Neural progenitor cell (in vitro differentiated cells): ENCODE measurements at regions not wholly inside any gene's neighbourhood (a gene's known extent, or its start where the extent isn't known, plus 50 kb on each side); places are given as distances from the start of the nearest gene placed in this dataset.

Experiments used
- DNase-seq: peaks from one replicate; pipeline ENCODE4 v3.0.0-alpha.2; 2016; ENCODE audit warnings: low spot score
- H2AFZ ChIP-seq: fragments of 200-600 bp; sonication (generic); replicated peaks from 2 replicates; pipeline ENCODE4 v1.6.1; 2016; ENCODE audit warnings: antibody characterized with exemption
- H3F3A ChIP-seq: fragments of 200-600 bp; sonication (generic); 2 replicates; pipeline ENCODE4 v1.6.1; 2016; ENCODE audit warnings: antibody characterized with exemption, low read depth
- H3K27ac ChIP-seq: fragments of 200-600 bp; sonication (generic); 2 replicates; pipeline ENCODE4 v1.5.1; 2016; ENCODE audit warnings: mild to moderate bottlenecking
- H3K27me3 ChIP-seq: fragments of 200-600 bp; sonication (generic); 2 replicates; pipeline ENCODE4 v1.6.1; 2016; ENCODE audit warnings: mild to moderate bottlenecking, moderate library complexity
- H3K36me3 ChIP-seq: fragments of 200-600 bp; sonication (generic); 2 replicates; pipeline ENCODE4 v1.5.1; 2016
- H3K4me1 ChIP-seq: fragments of 200-600 bp; sonication (generic); 2 replicates; pipeline ENCODE4 v1.6.1; 2016; ENCODE audit warnings: mixed run types
- H3K4me2 ChIP-seq: fragments of 200-600 bp; sonication (generic); 2 replicates; pipeline ENCODE4 v1.6.1; 2016
- H3K4me3 ChIP-seq: fragments of 200-600 bp; sonication (generic); 2 replicates; pipeline ENCODE4 v1.5.1; 2016
- H3K79me2 ChIP-seq: fragments of 200-600 bp; sonication (generic); 2 replicates; pipeline ENCODE4 v1.6.1; 2016; ENCODE audit warnings: low read depth
- H3K9ac ChIP-seq: fragments of 200-600 bp; sonication (generic); 2 replicates; pipeline ENCODE4 v1.6.1; 2016
- H3K9me3 ChIP-seq: fragments of 200-600 bp; sonication (generic); 2 replicates; pipeline ENCODE4 v1.5.1; 2016; ENCODE audit warnings: low read depth
- H4K20me1 ChIP-seq: fragments of 200-600 bp; sonication (generic); 2 replicates; pipeline ENCODE4 v1.6.1; 2016; ENCODE audit warnings: low read depth
- H3K27ac Mint-ChIP-seq: 3 replicates; pipeline ENCODE4 v1.8.0; 2021; ENCODE audit warnings: mixed read lengths
- H3K27me3 Mint-ChIP-seq: 2 replicates; pipeline ENCODE4 v1.8.0; 2022; ENCODE audit warnings: low read depth, mild to moderate bottlenecking, inconsistent platforms, moderate library complexity, mixed read lengths; ENCODE audit not compliant: insufficient read depth
- H3K36me3 Mint-ChIP-seq: 3 replicates; pipeline ENCODE4 v1.8.0; 2021; ENCODE audit warnings: mixed read lengths
- H3K4me1 Mint-ChIP-seq: 3 replicates; pipeline ENCODE4 v1.8.0; 2021; ENCODE audit warnings: mixed read lengths
- H3K4me3 Mint-ChIP-seq: 3 replicates; pipeline ENCODE4 v1.8.0; 2021; ENCODE audit warnings: mild to moderate bottlenecking, moderate library complexity, mixed read lengths
- H3K9me3 Mint-ChIP-seq: 3 replicates; pipeline ENCODE4 v1.8.0; 2020; ENCODE audit warnings: mixed read lengths
- EZH2 ChIP-seq: fragments of 200-600 bp; sonication (generic); IDR thresholded peaks from 2 replicates; pipeline ENCODE4 v1.6.1; 2017; ENCODE audit warnings: antibody characterized with exemption, mild to moderate bottlenecking, moderate library complexity
- EZH2phosphoT487 ChIP-seq: fragments of 200-600 bp; sonication (generic); IDR thresholded peaks from 2 replicates; pipeline ENCODE4 v1.6.1; 2017; ENCODE audit warnings: antibody characterized with exemption
- TF ChIP-seq, protein P1 (sequence below): fragments of 200-600 bp; sonication (generic); IDR thresholded peaks from 2 replicates; pipeline ENCODE4 v1.5.1; 2017; ENCODE audit warnings: antibody characterized with exemption, mild to moderate bottlenecking

DNA sequence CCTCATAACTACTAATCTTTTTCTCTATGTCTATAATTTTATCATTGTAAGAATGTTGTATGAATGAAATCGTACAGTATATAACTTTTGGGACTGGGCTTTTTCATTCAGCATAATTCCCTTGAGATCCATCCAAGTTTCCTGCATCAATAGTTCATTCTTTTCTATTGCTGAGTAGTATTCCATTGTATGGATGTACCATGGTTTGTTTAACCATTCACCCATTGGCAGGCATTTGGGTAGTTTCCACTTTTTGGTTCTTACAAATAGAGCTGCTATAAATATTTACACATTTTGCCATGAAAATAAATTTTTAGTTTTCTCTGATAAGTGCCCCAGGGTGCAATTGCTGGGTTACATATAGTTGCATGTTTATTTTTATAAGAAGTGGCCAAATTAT lies 659.8 kb downstream of the RAPGEF2 start:
- peaks cover 11% of the 10 kb centered on the region for H3K9me3 Mint-ChIP-seq
- H3K4me3 Mint-ChIP-seq, result no peak overlapping the region
- no peaks in the 10 kb centered on the region for H3K36me3 Mint-ChIP-seq
- no peaks in the 10 kb centered on the region for H3K27me3 ChIP-seq
- no peak for TF ChIP-seq EZH2phosphoT487
- TF ChIP-seq EZH2, result no peak
- TF ChIP-seq, protein P1, sequence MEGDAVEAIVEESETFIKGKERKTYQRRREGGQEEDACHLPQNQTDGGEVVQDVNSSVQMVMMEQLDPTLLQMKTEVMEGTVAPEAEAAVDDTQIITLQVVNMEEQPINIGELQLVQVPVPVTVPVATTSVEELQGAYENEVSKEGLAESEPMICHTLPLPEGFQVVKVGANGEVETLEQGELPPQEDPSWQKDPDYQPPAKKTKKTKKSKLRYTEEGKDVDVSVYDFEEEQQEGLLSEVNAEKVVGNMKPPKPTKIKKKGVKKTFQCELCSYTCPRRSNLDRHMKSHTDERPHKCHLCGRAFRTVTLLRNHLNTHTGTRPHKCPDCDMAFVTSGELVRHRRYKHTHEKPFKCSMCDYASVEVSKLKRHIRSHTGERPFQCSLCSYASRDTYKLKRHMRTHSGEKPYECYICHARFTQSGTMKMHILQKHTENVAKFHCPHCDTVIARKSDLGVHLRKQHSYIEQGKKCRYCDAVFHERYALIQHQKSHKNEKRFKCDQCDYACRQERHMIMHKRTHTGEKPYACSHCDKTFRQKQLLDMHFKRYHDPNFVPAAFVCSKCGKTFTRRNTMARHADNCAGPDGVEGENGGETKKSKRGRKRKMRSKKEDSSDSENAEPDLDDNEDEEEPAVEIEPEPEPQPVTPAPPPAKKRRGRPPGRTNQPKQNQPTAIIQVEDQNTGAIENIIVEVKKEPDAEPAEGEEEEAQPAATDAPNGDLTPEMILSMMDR, result no peak
- H4K20me1 ChIP-seq, result no peaks in the 10 kb centered on the region
- H3K4me2 ChIP-seq, result no peak overlapping the region
- H3K27me3 Mint-ChIP-seq, result no peaks in the 10 kb centered on the region
- H3K9ac ChIP-seq, result no peak overlapping the region
- H3K4me1 Mint-ChIP-seq, result peaks cover 4% of the 10 kb centered on the region
- H2AFZ ChIP-seq, result no peak overlapping the region
- no peak overlapping the region for H3K27ac ChIP-seq
- no peak for DNase-seq
- no peaks in the 10 kb centered on the region for H3K4me1 ChIP-seq
- H3K36me3 ChIP-seq, result peaks cover 5% of the 10 kb centered on the region
- no peaks in the 10 kb centered on the region for H3K79me2 ChIP-seq
- H3K9me3 ChIP-seq, result no peaks in the 10 kb centered on the region
- no peak overlapping the region for H3K4me3 ChIP-seq
- H3K27ac Mint-ChIP-seq, result no peak overlapping the region
- H3F3A ChIP-seq, result no peaks in the 10 kb centered on the region

DNA sequence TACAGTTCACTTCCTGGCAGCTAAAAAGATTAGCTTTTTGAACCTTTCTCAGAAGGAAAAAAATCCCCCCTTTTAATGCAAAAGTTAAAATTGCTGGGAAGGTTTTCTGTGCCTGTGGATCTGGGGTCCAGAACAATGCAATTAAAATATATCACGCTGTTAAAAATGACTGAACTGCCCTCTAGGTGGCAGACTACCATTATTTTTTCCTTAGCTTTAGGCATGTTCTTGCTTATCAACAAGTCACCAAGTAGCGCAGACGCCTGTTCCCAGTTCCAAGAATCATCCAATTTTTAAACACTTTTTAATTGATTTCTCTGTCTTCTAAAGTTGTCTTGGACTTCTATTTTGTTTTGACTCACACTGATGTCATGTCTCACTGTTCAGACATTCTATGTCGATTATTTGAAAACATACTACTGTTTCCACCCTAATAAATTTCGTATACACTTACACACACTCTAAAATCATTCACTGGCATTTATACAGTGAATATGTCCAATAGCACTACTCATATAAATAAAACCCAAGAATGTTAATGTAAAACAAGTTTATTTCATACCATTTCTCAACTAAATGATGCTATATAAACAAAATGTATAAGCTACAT lies 661.6 kb downstream of the RAPGEF2 start:
- H3K9me3 ChIP-seq, result no peaks in the 10 kb centered on the region

DNA sequence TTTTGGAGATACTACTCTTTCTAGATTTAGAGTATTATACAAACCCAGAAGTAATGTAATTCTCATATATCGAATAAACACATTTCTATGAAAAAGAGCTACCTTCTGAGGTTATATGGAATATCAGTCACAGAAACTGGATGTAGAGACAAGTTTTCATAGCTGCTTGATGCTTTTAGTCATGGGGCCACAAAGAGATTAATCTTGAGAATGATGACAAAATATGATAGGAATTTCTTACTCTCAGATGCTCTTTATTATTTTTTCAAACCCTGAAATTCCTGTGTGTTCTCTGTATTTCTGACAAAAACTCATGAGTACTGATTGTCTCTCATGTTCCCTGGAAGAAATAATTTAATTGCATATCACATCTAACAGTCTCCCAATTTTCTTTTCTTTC lies 662.5 kb downstream of the RAPGEF2 start:
- peaks cover 5% of the 10 kb centered on the region for H3K36me3 ChIP-seq
- H3K27ac ChIP-seq, result no peak overlapping the region
- H3K4me1 ChIP-seq, result no peaks in the 10 kb centered on the region
- H3K79me2 ChIP-seq, result no peaks in the 10 kb centered on the region
- DNase-seq, result no peak
- Mint-ChIP-seq H3K27me3 (no peaks in the 10 kb centered on the region), H3K4me3 (no peak overlapping the region), H3K36me3 (no peaks in the 10 kb centered on the region), H3K4me1 (peaks cover 8% of the 10 kb centered on the region), H3K9me3 (peaks cover 11% of the 10 kb centered on the region), H3K27ac (no peak overlapping the region)
- H3K4me3 ChIP-seq, result no peak overlapping the region
- no peak overlapping the region for H3K9ac ChIP-seq
- no peaks in the 10 kb centered on the region for H3F3A ChIP-seq
- H3K27me3 ChIP-seq, result no peaks in the 10 kb centered on the region
- TF ChIP-seq EZH2phosphoT487, result no peak
- TF ChIP-seq, protein P1, result no peak
- TF ChIP-seq EZH2, result no peak
- no peaks in the 10 kb centered on the region for H4K20me1 ChIP-seq
- H2AFZ ChIP-seq, result no peak overlapping the region
- no peaks in the 10 kb centered on the region for H3K9me3 ChIP-seq
- H3K4me2 ChIP-seq, result no peak overlapping the region

More for the DNA sequence above, 661.6 kb downstream of the RAPGEF2 start:
- H4K20me1 ChIP-seq, result no peaks in the 10 kb centered on the region
- no peak overlapping the region for H3K27ac Mint-ChIP-seq
- H3K9me3 Mint-ChIP-seq, result peaks cover 11% of the 10 kb centered on the region
- TF ChIP-seq EZH2 (no peak), EZH2phosphoT487 (no peak)
- TF ChIP-seq, protein P1, result peak; percentile 78
- no peaks in the 10 kb centered on the region for H3K79me2 ChIP-seq
- H3K4me1 Mint-ChIP-seq, result peaks cover 8% of the 10 kb centered on the region
- no peaks in the 10 kb centered on the region for H3K4me1 ChIP-seq
- no peak overlapping the region for H3K4me3 ChIP-seq
- no peaks in the 10 kb centered on the region for H3K27me3 Mint-ChIP-seq
- H3K36me3 ChIP-seq, result peaks cover 5% of the 10 kb centered on the region
- no peaks in the 10 kb centered on the region for H3K27me3 ChIP-seq
- no peak overlapping the region for H3K4me3 Mint-ChIP-seq
- H3K27ac ChIP-seq, result no peak overlapping the region
- peak overlapping the region; percentile 87 for H2AFZ ChIP-seq
- no peaks in the 10 kb centered on the region for H3F3A ChIP-seq
- peak; percentile 67 for DNase-seq
- H3K36me3 Mint-ChIP-seq, result no peaks in the 10 kb centered on the region
- no peak overlapping the region for H3K9ac ChIP-seq
- no peak overlapping the region for H3K4me2 ChIP-seq
